Activated CD8-positive, alpha-beta T cell treated with anti-CD3 and anti-CD28 coated beads for 36 hours (primary cell): ENCODE measurements at regions not wholly inside any gene's neighbourhood (a gene's known extent, or its start where the extent isn't known, plus 50 kb on each side); places are given as distances from the start of the nearest gene placed in this dataset.

ENCODE experiments used
- ATAC-seq: fragments of 200-7000 bp; cut with Tn5 transposase; one replicate; pipeline ENCODE4 v1.10.0; 2021; ENCODE audit warnings: mild to moderate bottlenecking, moderate library complexity
- CTCF ChIA-PET: fragments of 350-600 bp; sonication (Branson Sonifier 250); formaldehyde crosslinking; loops from one replicate; lab custom pipeline; 2021; ENCODE audit warnings: antibody characterized with exemption; lab: Charles Lee
- POLR2A ChIA-PET: fragments of 350-600 bp; sonication (Branson Sonifier 250); formaldehyde crosslinking; loops from one replicate; lab custom pipeline; 2021; ENCODE audit warnings: antibody characterized with exemption; lab: Charles Lee
- DNase-seq: peaks from one replicate; pipeline ENCODE4 v3.0.0-alpha.2; 2020
- H3K27ac Mint-ChIP-seq: one replicate; pipeline ENCODE4 v1.8.0; 2021; ENCODE audit warnings: mild to moderate bottlenecking, mixed read lengths
- H3K27me3 Mint-ChIP-seq: one replicate; pipeline ENCODE4 v1.8.0; 2021; ENCODE audit warnings: mixed read lengths
- H3K36me3 Mint-ChIP-seq: one replicate; pipeline ENCODE4 v1.8.0; 2021; ENCODE audit warnings: low read depth, mixed read lengths
- H3K4me1 Mint-ChIP-seq: one replicate; pipeline ENCODE4 v1.8.0; 2021; ENCODE audit warnings: low read depth, mixed read lengths
- H3K4me3 Mint-ChIP-seq: one replicate; pipeline ENCODE4 v1.8.0; 2021; ENCODE audit warnings: mild to moderate bottlenecking, moderate library complexity, mixed read lengths
- H3K9me3 Mint-ChIP-seq: one replicate; pipeline ENCODE4 v1.8.0; 2021; ENCODE audit warnings: mixed read lengths
- intact Hi-C: fragments of 100-400 bp; cut with micrococcal nuclease; formaldehyde crosslinking; loops from one replicate; pipeline ENCODE4 v1.10.0; 2022
- TF ChIP-seq, protein P1 (sequence below): fragments of 200-600 bp; IDR thresholded peaks from one replicate; pipeline ENCODE4 v1.8.0; 2022; ENCODE audit warnings: antibody characterized with exemption, mild to moderate bottlenecking

GRCh38 chr3:184659797-184660301 lies 52.0 kb downstream of the MAGEF1 start:
- ATAC-seq (no peak), DNase-seq (no peak)
- intact Hi-C loops: no loop called here
- no peaks in the 10 kb centered on the region for H3K36me3 Mint-ChIP-seq
- H3K27ac Mint-ChIP-seq: no peak overlapping the region
- no peaks in the 10 kb centered on the region for H3K27me3 Mint-ChIP-seq
- no peaks in the 10 kb centered on the region for H3K9me3 Mint-ChIP-seq
- ChIA-PET CTCF (no interaction called here), POLR2A (interaction anchor here (0.7 kb wide), 1 partner anchor 11 kb away, joined by 3 read pairs; no protein-coding TSS in a partner anchor)
- TF ChIP-seq, protein P1, sequence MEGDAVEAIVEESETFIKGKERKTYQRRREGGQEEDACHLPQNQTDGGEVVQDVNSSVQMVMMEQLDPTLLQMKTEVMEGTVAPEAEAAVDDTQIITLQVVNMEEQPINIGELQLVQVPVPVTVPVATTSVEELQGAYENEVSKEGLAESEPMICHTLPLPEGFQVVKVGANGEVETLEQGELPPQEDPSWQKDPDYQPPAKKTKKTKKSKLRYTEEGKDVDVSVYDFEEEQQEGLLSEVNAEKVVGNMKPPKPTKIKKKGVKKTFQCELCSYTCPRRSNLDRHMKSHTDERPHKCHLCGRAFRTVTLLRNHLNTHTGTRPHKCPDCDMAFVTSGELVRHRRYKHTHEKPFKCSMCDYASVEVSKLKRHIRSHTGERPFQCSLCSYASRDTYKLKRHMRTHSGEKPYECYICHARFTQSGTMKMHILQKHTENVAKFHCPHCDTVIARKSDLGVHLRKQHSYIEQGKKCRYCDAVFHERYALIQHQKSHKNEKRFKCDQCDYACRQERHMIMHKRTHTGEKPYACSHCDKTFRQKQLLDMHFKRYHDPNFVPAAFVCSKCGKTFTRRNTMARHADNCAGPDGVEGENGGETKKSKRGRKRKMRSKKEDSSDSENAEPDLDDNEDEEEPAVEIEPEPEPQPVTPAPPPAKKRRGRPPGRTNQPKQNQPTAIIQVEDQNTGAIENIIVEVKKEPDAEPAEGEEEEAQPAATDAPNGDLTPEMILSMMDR: no peak
- H3K4me1 Mint-ChIP-seq: peaks cover 7% of the 10 kb centered on the region
- no peak overlapping the region for H3K4me3 Mint-ChIP-seq

GRCh38 chr3:184658223-184658928 lies 53.5 kb downstream of the MAGEF1 start:
- Mint-ChIP-seq H3K9me3 (no peaks in the 10 kb centered on the region), H3K4me1 (peaks cover 7% of the 10 kb centered on the region), H3K27me3 (no peaks in the 10 kb centered on the region), H3K4me3 (no peak overlapping the region), H3K36me3 (no peaks in the 10 kb centered on the region), H3K27ac (no peak overlapping the region)
- DNase-seq (no peak), ATAC-seq (no peak)
- CTCF ChIA-PET: interaction anchor here (1.3 kb wide), 2 partner anchors 8 to 97 kb away, joined by 3 to 4 read pairs; partner anchors contain the start of gene EPHB3
- POLR2A ChIA-PET: no interaction called here
- intact Hi-C loops: no loop called here
- TF ChIP-seq, protein P1: no peak

DNA sequence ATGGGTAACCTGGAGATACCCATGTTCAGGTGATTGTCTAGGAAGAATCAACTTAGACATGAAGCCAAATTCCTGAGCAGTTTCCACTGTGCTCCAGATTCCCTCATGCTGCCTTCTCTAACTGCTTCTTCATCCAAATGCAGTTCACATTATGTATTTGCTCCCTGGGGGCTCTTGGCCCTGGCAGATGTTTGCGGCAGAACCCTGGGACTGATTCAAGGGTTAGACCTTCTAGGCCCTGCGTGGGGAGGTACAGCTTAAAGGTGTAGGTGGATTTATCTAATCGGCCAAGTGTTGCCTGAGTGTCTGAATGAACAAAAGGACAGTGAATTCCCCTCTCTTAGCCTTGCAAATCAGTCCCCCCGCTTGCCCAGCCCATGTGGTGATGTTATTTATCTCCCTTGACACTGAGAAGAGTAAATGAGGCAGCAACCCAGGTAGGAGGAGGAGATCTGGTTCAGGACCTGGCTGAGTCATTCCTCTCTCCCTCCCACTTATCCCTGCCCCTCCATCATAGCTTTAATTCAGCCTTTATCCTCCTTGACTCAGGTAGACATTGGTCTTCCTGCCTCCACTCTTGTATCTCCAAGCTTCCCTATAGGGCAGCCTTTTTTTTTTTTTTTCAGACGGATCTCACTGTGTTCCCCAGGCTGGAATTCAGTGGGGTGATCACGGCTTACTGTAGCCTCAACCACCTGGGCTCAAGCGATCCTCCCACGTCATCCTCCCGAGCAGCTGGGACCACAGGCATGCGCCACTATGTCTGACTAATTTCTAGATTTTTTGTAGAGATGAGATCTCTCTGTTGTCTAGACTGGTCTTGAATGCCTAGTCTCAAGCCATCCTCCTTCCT lies 54.8 kb downstream of the MAGEF1 start:
- CTCF ChIA-PET: interaction anchor here (1.3 kb wide), 2 partner anchors 9 to 96 kb away, joined by 3 to 4 read pairs; partner anchors contain the start of gene EPHB3
- DNase-seq (peak; percentile 64), ATAC-seq (peak; percentile 76)
- Mint-ChIP-seq H3K4me3 (no peak overlapping the region), H3K27ac (no peak overlapping the region), H3K27me3 (no peaks in the 10 kb centered on the region), H3K4me1 (peaks cover 7% of the 10 kb centered on the region), H3K9me3 (no peaks in the 10 kb centered on the region), H3K36me3 (no peaks in the 10 kb centered on the region)
- intact Hi-C loops: no loop called here
- POLR2A ChIA-PET: interaction anchor here (0.5 to 0.7 kb wide), 2 partner anchors 74 to 178 kb away, joined by 3 read pairs; no protein-coding TSS in a partner anchor
- TF ChIP-seq, protein P1: no peak

GRCh38 chr3:184656458-184656828 lies 55.4 kb downstream of the MAGEF1 start:
- H3K27ac Mint-ChIP-seq: no peak overlapping the region
- H3K36me3 Mint-ChIP-seq: no peaks in the 10 kb centered on the region
- CTCF ChIA-PET: no interaction called here
- no peaks in the 10 kb centered on the region for H3K27me3 Mint-ChIP-seq
- TF ChIP-seq, protein P1: no peak
- DNase-seq (no peak), ATAC-seq (no peak)
- H3K9me3 Mint-ChIP-seq: no peaks in the 10 kb centered on the region
- intact Hi-C loops: no loop called here
- H3K4me3 Mint-ChIP-seq: no peak overlapping the region
- POLR2A ChIA-PET: no interaction called here
- H3K4me1 Mint-ChIP-seq: peaks cover 7% of the 10 kb centered on the region
